Adrenal gland (tissue), 9 donors: ENCODE measurements at regions not wholly inside any gene's neighbourhood (a gene's known extent, or its start where the extent isn't known, plus 50 kb on each side); places are given as distances from the start of the nearest gene placed in this dataset.

Experiments used
- DNase-seq, 7 donors: peaks; one replicate each; pipeline ENCODE4 v3.0.0-alpha.2; 2019 to 2020
- H3K27ac ChIP-seq, 5 donors: fragments of 200-600 bp; sonication (generic) in 4 of 5; 1 replicate in 3 of 5; 2 replicates in 2 of 5; pipeline versions ENCODE4 v1.5.1 to v1.8.0; 2016 to 2020; ENCODE audit warnings: mild to moderate bottlenecking in 1 of 5
- H3K27me3 ChIP-seq: fragments of 200-600 bp; 2 replicates; pipeline ENCODE4 v1.8.0; 2021
- H3K36me3 ChIP-seq, 2 donors: fragments of 200-600 bp; replicated peaks in 1 of 2; 1 replicate in 1 of 2; 2 replicates in 1 of 2; pipeline versions ENCODE4 v1.5.1 to v1.8.0; 2018 to 2022
- H3K4me1 ChIP-seq, 2 donors: fragments of 200-600 bp; replicated peaks in 1 of 2; 1 replicate in 1 of 2; 2 replicates in 1 of 2; pipeline versions ENCODE4 v1.5.1 to v1.8.0; 2018 to 2021
- H3K4me3 ChIP-seq, 4 donors: fragments of 200-600 bp; sonication (generic) in 3 of 4; one replicate each; pipeline ENCODE4 v1.5.1; 2016 to 2018
- H3K9me3 ChIP-seq, 3 donors: fragments of 200-600 bp; sonication (generic) in 1 of 3; replicated peaks in 1 of 3; 1 replicate in 2 of 3; 2 replicates in 1 of 3; pipeline versions ENCODE4 v1.5.1 to v1.8.0; 2016 to 2021
- CTCF ChIP-seq, 6 experiments: fragments of 450-650 bp in 4 of 6; fragments of 200-600 bp in 2 of 6; sonication (generic) in 1 of 6; IDR thresholded peaks; 1 replicate in 5 of 6; 2 replicates in 1 of 6; pipeline versions ENCODE4 v1.5.1 to v1.8.0; 2016 to 2021; ENCODE audit warnings: antibody characterized with exemption in 6 of 6, mild to moderate bottlenecking in 2 of 6, moderate library complexity in 1 of 6
- POLR2A ChIP-seq, 2 donors: fragments of 450-650 bp; IDR thresholded peaks; one replicate each; pipeline ENCODE4 v1.6.1; 2017; ENCODE audit warnings: antibody characterized with exemption in 2 of 2, mild to moderate bottlenecking in 2 of 2, moderate library complexity in 1 of 2
- WGBS, 4 donors: extraction: QIAGEN DNeasy Blood & Tissue Kit in 2 of 4; methylation state at CpG; one replicate each; pipeline versions ENCODE4 v1.1.5 to v1.1.7; 2013 to 2017; 5-methylcytosine and 5-hydroxymethylcytosine counted together
- intact Hi-C, 2 donors: fragments of 100-400 bp; cut with DNase I; formaldehyde crosslinking; loops; one replicate each; pipeline versions ENCODE4 v1.14.1 to v1.15.0; 2022 to 2023
- donor health status: healthy with polysubstance abuse.
- donor health status: Bipolar disorder and iron deficiency.
- donor health status: DM: yes; HTN: yes; CAD: no.
- donor health status: DM: no; HTN: no; CAD: no.
- donor health status: DM: no; HTN: no; CAD: no.

- H3K36me3 ChIP-seq = no peaks in the 10 kb centered on the region
- peak in 1 of 7 donors; percentile 30 for DNase-seq
- no peak overlapping the region for H3K4me3 ChIP-seq
- no peaks in the 10 kb centered on the region for H3K27me3 ChIP-seq
- H3K27ac ChIP-seq = no peak overlapping the region
- no peaks in the 10 kb centered on the region for H3K4me1 ChIP-seq
- no peaks in the 10 kb centered on the region for H3K9me3 ChIP-seq
- intact Hi-C loops = no loop called here
- TF ChIP-seq POLR2A (IDR thresholded peaks at IDR 0.05) (no peak), CTCF (IDR thresholded peaks at IDR 0.05) (no peak)
These were observed 204.9 kb upstream of the JUN start for GRCh38 chr1:58988752-58989151.

- 91 to 99% (median 97%) methylated on average over 2 of the region's 2 CpGs for WGBS, 4 donors
- intact Hi-C loops = no loop called here
- H3K4me3 ChIP-seq = no peak overlapping the region
- no peaks in the 10 kb centered on the region for H3K27me3 ChIP-seq
- no peak overlapping the region for H3K27ac ChIP-seq
- TF ChIP-seq CTCF (IDR thresholded peaks at IDR 0.05) (no peak), POLR2A (IDR thresholded peaks at IDR 0.05) (no peak)
- H3K9me3 ChIP-seq = no peaks in the 10 kb centered on the region
- H3K4me1 ChIP-seq = no peaks in the 10 kb centered on the region
- DNase-seq = no peak
- no peaks in the 10 kb centered on the region for H3K36me3 ChIP-seq
These were observed 206.0 kb upstream of the JUN start for GRCh38 chr1:58989845-58990244.

GRCh38 chr1:58991305-58991704 is 207.5 kb upstream of the JUN start:
- no peaks in the 10 kb centered on the region for H3K9me3 ChIP-seq
- no peak for DNase-seq
- H3K4me3 ChIP-seq = no peak overlapping the region
- H3K27ac ChIP-seq = no peak overlapping the region
- no peak for TF ChIP-seq CTCF (IDR thresholded peaks at IDR 0.05)
- TF ChIP-seq POLR2A (IDR thresholded peaks at IDR 0.05) = no peak
- intact Hi-C loops = no loop called here
- no peaks in the 10 kb centered on the region for H3K27me3 ChIP-seq
- no peaks in the 10 kb centered on the region for H3K36me3 ChIP-seq
- H3K4me1 ChIP-seq = no peaks in the 10 kb centered on the region
- WGBS, 4 donors = 75 to 92% (median 83%) methylated on average over 1 of the region's 1 CpG

- intact Hi-C loops = no loop called here
- no peaks in the 10 kb centered on the region for H3K4me1 ChIP-seq
- TF ChIP-seq CTCF (IDR thresholded peaks at IDR 0.05) = no peak
- TF ChIP-seq POLR2A (IDR thresholded peaks at IDR 0.05) = no peak
- H3K27me3 ChIP-seq = no peaks in the 10 kb centered on the region
- H3K4me3 ChIP-seq = no peak overlapping the region
- WGBS, 4 donors = 93 to 100% (median 96%) methylated on average over 2 of the region's 2 CpGs
- no peak for DNase-seq
- no peaks in the 10 kb centered on the region for H3K9me3 ChIP-seq
- H3K36me3 ChIP-seq = no peaks in the 10 kb centered on the region
- no peak overlapping the region for H3K27ac ChIP-seq
These were observed 208.8 kb upstream of the JUN start for GRCh38 chr1:58992643-58993042.
